ENCODE measurements at regions not wholly inside any gene's neighbourhood (a gene's known extent, or its start where the extent isn't known, plus 50 kb on each side); places are given as distances from the start of the nearest gene placed in this dataset.

GRCh38 chr3:59424268-59425010 is 374.6 kb upstream of the CFAP20DC start:
- peaks cover 63% of the 10 kb centered on the region for H3K4me1 Mint-ChIP-seq (ENCODE audit: low read depth)
- no peak overlapping the region for H3K4me3 Mint-ChIP-seq
- peak overlapping the region; percentile 0 for H3K27ac Mint-ChIP-seq
- TF ChIP-seq CTCF (IDR thresholded peaks at IDR 0.05): no peak
- ChIA-PET CTCF (interaction anchor here (1.1 to 3.5 kb wide), 5 partner anchors 12 to 114 kb away, joined by 4 to 19 read pairs (median 6); no protein-coding TSS in a partner anchor), POLR2A (interaction anchor here (0.9 to 1.0 kb wide), 2 partner anchors 19 to 132 kb away, joined by 3 read pairs; no protein-coding TSS in a partner anchor)
- no peaks in the 10 kb centered on the region for H3K27me3 Mint-ChIP-seq
- ATAC-seq (peak; percentile 14), DNase-seq (peak; percentile 46)
- H3K9me3 Mint-ChIP-seq: no peaks in the 10 kb centered on the region
- no peaks in the 10 kb centered on the region for H3K36me3 Mint-ChIP-seq (ENCODE audit: low read depth)
- intact Hi-C loops (cut with micrococcal nuclease): no loop called here

GRCh38 chr3:59423707-59424106 is 373.9 kb upstream of the CFAP20DC start:
- Mint-ChIP-seq H3K27ac (peak overlapping the region; percentile 36), H3K4me3 (no peak overlapping the region), H3K9me3 (no peaks in the 10 kb centered on the region), H3K36me3 (ENCODE audit: low read depth) (no peaks in the 10 kb centered on the region), H3K4me1 (ENCODE audit: low read depth) (peaks cover 60% of the 10 kb centered on the region), H3K27me3 (no peaks in the 10 kb centered on the region)
- ChIA-PET CTCF (interaction anchor here (1.1 to 2.1 kb wide), 2 partner anchors 12 to 21 kb away, joined by 5 to 6 read pairs; no protein-coding TSS in a partner anchor), POLR2A (interaction anchor here (0.9 kb wide), 1 partner anchor 19 kb away, joined by 3 read pairs; no protein-coding TSS in a partner anchor)
- intact Hi-C loops (cut with micrococcal nuclease): no loop called here
- DNase-seq: no peak
- no peak for ATAC-seq
- no peak for TF ChIP-seq CTCF (IDR thresholded peaks at IDR 0.05)

GRCh38 chr3:59422312-59422711 is 372.5 kb upstream of the CFAP20DC start:
- peaks cover 48% of the 10 kb centered on the region for H3K4me1 Mint-ChIP-seq (ENCODE audit: low read depth)
- no peaks in the 10 kb centered on the region for H3K9me3 Mint-ChIP-seq
- no peak for TF ChIP-seq CTCF (IDR thresholded peaks at IDR 0.05)
- CTCF ChIA-PET: interaction anchor here (0.7 to 2.1 kb wide), 2 partner anchors 23 to 36 kb away, joined by 5 to 6 read pairs; no protein-coding TSS in a partner anchor
- ATAC-seq (peak; percentile 61), DNase-seq (no peak)
- POLR2A ChIA-PET: interaction anchor here (1.1 kb wide), 1 partner anchor 11 kb away, joined by 4 read pairs; no protein-coding TSS in a partner anchor
- peak overlapping the region; percentile 63 for H3K27ac Mint-ChIP-seq
- no peaks in the 10 kb centered on the region for H3K36me3 Mint-ChIP-seq (ENCODE audit: low read depth)
- intact Hi-C loops (cut with micrococcal nuclease): no loop called here
- no peak overlapping the region for H3K4me3 Mint-ChIP-seq
- H3K27me3 Mint-ChIP-seq: no peaks in the 10 kb centered on the region

GRCh38 chr3:59418836-59419235 is 369.0 kb upstream of the CFAP20DC start:
- intact Hi-C loops (cut with micrococcal nuclease): no loop called here
- ATAC-seq: no peak

More at GRCh38 chr3:59418836-59419235, 369.0 kb upstream of the CFAP20DC start:
- Mint-ChIP-seq H3K36me3 (ENCODE audit: low read depth) (no peaks in the 10 kb centered on the region), H3K27ac (no peak overlapping the region), H3K9me3 (no peaks in the 10 kb centered on the region), H3K4me1 (ENCODE audit: low read depth) (peaks cover 15% of the 10 kb centered on the region), H3K27me3 (no peaks in the 10 kb centered on the region), H3K4me3 (no peak overlapping the region)
- CTCF ChIA-PET: interaction anchor here (1.1 kb wide), 1 partner anchor 10 kb away, joined by 4 read pairs; no protein-coding TSS in a partner anchor
- no peak for DNase-seq
- no peak for TF ChIP-seq CTCF (IDR thresholded peaks at IDR 0.05)
- POLR2A ChIA-PET: interaction anchor here (0.6 to 0.7 kb wide), 2 partner anchors 9 to 576 kb away, joined by 3 read pairs; no protein-coding TSS in a partner anchor

Data from activated CD8-positive, alpha-beta T cell treated with anti-CD3 and anti-CD28 coated beads for 36 hours (primary cell).